RPMI8226 (cell line): ENCODE measurements at regions not wholly inside any gene's neighbourhood (a gene's known extent, or its start where the extent isn't known, plus 50 kb on each side); places are given as distances from the start of the nearest gene placed in this dataset.

Experiments used
- DNase-seq: peaks from one replicate; pipeline ENCODE4 v3.0.0-alpha.2; 2015

DNA sequence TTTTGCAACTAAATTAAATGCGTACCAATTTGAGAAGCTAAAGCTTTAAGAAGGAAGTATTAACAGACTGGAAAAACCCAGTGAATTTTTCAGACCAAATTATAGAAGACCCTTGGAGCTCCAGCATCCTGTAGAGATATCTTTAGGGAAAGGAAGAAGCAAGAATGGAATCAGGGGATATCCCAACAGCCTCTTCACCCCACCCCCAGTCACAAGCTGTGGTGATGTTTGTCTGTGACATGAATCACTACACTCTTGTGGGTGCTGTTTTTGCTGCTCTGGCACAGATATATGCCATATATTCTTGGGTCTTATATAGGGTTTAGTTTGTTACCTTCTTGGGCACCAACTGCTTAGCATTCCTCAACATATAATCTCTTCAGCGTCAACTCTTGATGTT lies 78.5 kb upstream of the BCL6 start:
- DNase-seq, result no peak

GRCh38 chr3:187827723-187828122 lies 82.5 kb upstream of the BCL6 start:
- DNase-seq, result no peak

GRCh38 chr3:187828579-187829452 lies 83.5 kb upstream of the BCL6 start:
- DNase-seq, result no peak

DNA sequence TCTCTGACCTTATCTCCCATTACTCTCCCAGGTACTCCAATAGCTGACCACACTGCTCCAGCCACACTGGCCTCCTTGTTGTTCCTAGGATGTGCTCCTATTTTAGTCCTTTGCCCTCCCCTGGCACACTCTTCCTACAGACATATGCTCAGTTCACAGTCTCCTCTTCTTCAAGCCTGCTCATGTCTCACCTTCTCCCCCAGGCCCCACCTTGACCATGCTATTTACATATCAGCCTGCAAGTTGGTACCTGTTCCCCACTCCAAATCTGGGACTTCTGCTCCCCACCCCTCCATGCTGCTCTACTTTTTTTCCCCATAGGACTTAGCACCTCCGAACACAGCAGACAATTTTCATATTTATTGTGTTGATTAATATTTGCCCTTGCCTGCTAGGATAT lies 84.9 kb upstream of the BCL6 start:
- DNase-seq, result no peak

GRCh38 chr3:187831125-187832051 lies 86.1 kb upstream of the BCL6 start:
- no peak for DNase-seq

GRCh38 chr3:187832202-187832601 lies 86.9 kb upstream of the BCL6 start:
- DNase-seq, result no peak

GRCh38 chr3:187833375-187833774 lies 88.1 kb upstream of the BCL6 start:
- DNase-seq, result no peak

DNA sequence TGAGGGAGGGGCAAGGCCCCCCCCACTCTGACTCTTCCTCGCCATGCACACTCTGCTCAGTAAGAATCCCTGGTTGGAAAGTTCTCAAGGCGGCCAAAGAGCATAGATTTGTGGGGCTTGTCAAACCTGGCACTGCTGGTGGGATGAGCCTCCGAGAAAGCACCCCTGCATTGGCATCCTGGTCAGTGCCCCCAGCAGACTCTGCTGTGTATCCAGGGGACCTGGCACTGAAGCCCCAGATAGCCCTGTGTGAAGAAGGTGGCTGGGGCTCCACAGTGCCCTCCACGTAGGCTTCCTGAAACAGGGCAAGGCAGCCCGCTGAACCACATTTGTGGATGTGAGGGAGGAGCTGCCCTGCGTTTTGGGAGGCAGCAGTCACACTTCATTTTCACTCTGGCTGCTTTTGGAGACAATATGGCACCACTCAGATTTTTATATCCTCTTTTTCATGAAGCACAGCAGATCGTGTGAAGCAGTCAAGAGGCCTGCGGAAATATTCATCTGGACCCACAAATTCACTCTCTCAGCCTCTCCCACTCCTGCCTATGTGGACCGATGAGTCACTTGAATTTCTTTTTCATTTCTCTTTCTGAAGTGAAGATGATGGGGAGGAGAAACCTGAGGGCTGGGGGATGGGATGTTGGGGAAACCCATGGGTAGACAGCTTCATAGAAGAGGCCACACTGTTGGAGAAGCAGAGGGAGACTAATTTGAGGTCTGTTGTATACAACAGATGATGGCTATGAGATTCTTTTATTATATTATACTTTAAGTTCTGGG lies 88.7 kb upstream of the BCL6 start:
- no peak for DNase-seq

- no peak for DNase-seq
Measured at GRCh38 chr3:187836823-187837770, 91.8 kb upstream of the BCL6 start.

DNA sequence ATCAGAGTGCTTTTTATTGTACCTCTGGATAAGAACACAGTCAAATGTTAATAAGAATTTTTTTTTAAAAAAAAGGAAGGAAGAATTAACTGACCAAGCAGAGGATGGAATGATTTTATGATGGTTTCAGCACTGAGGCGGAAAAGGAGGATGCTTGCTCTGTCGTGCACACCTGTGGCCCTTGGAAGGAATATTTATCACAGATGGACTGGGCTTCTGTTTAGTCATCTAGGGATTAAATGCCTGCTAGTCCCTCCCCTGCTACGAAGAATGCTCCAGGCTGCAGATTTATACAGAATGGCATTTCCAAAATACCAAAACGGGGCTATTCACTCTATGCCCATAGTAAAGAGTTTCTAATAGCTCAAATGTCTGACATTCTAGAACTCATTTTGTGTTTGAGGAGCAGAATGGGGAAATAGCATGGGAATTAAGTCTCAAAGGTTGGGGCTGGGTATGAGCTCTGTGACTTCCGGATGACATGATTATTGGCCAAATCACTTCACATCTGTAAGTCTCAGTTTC lies 92.8 kb upstream of the BCL6 start:
- DNase-seq, result no peak

DNA sequence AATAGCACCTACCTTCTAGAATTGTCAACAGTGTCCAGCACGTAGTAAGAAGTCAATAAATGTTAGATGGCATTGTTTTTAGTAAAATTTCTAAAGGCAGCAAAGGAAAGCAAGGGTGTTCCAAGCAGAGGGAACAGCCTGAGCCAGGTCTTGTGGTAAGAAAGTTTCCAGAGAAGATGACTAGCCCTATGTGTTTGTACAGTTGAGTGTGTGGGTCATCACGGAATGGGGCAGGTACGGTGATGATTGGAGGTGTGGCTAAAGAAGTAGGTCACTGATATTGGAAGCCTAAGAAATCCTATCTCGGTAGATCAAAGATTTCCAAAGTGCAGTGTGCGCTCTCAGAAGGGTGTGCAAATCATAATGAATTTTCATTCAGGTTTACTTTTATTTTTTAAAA lies 94.2 kb upstream of the BCL6 start:
- DNase-seq, result no peak

DNA sequence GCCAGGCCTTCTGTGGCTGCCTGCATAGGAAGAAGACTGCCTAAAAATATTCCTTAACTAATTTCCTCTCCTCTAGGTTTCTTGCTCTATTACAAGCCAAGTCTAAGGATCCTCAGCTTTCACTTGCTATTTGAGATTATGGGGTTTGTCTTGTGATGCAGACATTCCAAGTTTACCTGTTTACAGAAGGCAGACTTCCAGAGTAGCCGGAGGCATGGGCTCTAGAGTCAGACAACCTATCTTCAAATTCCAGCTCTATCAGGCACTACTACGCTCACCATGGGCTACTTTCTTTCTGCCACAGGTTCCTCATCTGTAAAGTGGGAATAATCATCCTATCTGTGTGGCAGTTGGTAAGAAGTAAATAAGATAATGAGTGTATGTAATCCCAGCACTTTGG lies 95.6 kb upstream of the BCL6 start:
- no peak for DNase-seq

- DNase-seq, result no peak
Measured at GRCh38 chr3:187841560-187841959, 96.3 kb upstream of the BCL6 start.

GRCh38 chr3:187843654-187844053 lies 98.4 kb upstream of the BCL6 start:
- DNase-seq, result no peak

- no peak for DNase-seq
Measured at GRCh38 chr3:187844708-187845107, 99.4 kb upstream of the BCL6 start.

DNA sequence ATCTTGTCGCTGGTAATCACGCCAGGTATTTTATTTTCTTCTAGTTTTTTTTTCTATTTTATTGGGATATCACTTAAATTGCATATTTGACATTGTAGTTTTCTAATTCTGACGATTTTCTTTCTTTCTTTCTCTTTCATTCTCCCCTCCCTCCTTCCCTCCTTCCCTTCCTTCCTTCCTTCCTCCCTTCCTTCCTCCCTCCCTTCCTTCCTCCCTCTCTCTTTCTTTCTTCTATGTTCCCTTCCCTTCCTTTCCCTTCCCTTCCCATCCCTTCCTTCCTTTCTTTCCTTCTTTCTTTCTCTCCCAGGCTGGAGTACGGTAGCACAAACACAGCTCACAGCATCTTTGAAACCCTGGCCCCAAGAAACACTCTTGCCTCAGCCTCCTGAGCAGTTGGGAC lies 100.6 kb upstream of the BCL6 start:
- no peak for DNase-seq

DNA sequence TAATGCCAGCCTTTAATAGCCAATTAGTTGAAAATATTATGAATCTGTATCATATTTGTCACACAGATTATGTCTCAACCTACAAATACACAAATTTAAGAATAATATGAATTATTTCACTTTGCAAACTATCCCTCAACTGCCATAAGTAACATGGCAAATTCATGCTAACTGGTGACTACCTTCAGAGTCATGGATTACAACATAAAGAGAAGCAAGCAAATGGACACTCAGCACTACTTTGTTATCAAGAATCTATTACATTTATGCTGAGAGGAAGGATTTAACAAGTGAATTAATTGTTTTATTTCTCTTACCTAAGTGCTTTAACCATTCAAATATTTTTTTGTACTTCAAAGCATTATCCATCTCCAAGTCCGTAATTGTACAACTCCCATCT lies 103.1 kb upstream of the BCL6 start:
- DNase-seq, result no peak

DNA sequence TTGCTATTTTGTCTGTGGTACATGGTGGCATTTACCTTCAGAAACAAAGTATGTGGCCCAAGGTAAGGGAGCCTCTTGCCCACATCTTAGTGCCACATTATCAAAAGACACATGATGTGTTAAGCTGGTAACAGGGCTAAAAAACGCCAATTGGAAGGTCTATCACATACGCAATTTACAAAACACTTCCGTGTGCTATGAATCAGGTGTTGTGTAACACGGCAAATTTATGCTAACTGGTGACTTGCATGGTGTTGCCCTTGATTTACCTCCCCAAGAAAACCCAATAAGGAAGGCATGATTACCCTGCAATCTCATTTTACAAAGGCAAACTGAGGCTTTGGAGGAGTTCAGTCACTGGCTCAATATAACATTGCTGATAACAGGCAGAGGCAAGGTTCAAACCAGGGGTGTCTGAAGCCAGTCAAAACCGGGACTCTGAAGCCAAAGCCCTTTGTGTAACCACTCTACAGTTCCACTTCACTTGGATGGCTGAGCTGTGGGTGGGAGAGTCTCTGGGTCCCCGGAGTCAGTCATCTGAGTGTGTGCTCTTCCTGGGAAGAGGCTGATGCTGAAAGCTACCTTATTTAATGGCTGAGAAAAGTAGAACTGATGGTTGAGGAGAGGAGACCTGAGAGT lies 103.9 kb upstream of the BCL6 start:
- DNase-seq, result no peak

- DNase-seq, result no peak
Measured at GRCh38 chr3:187850258-187850921, 105.1 kb upstream of the BCL6 start.
